ENCODE measurements at regions not wholly inside any gene's neighbourhood (a gene's known extent, or its start where the extent isn't known, plus 50 kb on each side); places are given as distances from the start of the nearest gene placed in this dataset.

GRCh38 chr2:151067658-151068369 lies 193.8 kb downstream of the RBM43 start:
- TF ChIP-seq CTCF (IDR thresholded peaks at IDR 0.05) (no peak), POLR2A (IDR thresholded peaks at IDR 0.05) (no peak)
- Histone ChIP-seq H3K9me3 (no peaks in the 10 kb centered on the region), H3K27me3 (no peaks in the 10 kb centered on the region), H3K4me3 (no peak overlapping the region), H3K4me1 (no peaks in the 10 kb centered on the region), H3K36me3 (no peaks in the 10 kb centered on the region), H3K27ac (no peak overlapping the region)
- no peak for DNase-seq

- no peak for TF ChIP-seq CTCF (IDR thresholded peaks at IDR 0.05)
- TF ChIP-seq POLR2A (IDR thresholded peaks at IDR 0.05): no peak
- H3K4me3 ChIP-seq: no peak overlapping the region
- H3K4me1 ChIP-seq: no peaks in the 10 kb centered on the region
- no peak for DNase-seq
- H3K9me3 ChIP-seq: no peaks in the 10 kb centered on the region
- H3K27ac ChIP-seq: no peak overlapping the region
- no peaks in the 10 kb centered on the region for H3K36me3 ChIP-seq
- H3K27me3 ChIP-seq: no peaks in the 10 kb centered on the region
Observed at GRCh38 chr2:151063271-151063670, 198.4 kb downstream of the RBM43 start.

- no peaks in the 10 kb centered on the region for H3K4me1 ChIP-seq
- H3K36me3 ChIP-seq: no peaks in the 10 kb centered on the region
- no peak overlapping the region for H3K4me3 ChIP-seq
- H3K27me3 ChIP-seq: no peaks in the 10 kb centered on the region
- no peak for DNase-seq
- H3K27ac ChIP-seq: no peak overlapping the region
- TF ChIP-seq CTCF (IDR thresholded peaks at IDR 0.05): no peak
- no peak for TF ChIP-seq POLR2A (IDR thresholded peaks at IDR 0.05)
- no peaks in the 10 kb centered on the region for H3K9me3 ChIP-seq
Observed at GRCh38 chr2:151060287-151060686, 201.4 kb downstream of the RBM43 start.

GRCh38 chr2:151056870-151057269 lies 204.8 kb downstream of the RBM43 start:
- Histone ChIP-seq H3K4me1 (no peaks in the 10 kb centered on the region), H3K9me3 (no peaks in the 10 kb centered on the region), H3K4me3 (no peak overlapping the region), H3K27ac (no peak overlapping the region), H3K27me3 (no peaks in the 10 kb centered on the region), H3K36me3 (no peaks in the 10 kb centered on the region)
- DNase-seq: no peak
- TF ChIP-seq POLR2A (IDR thresholded peaks at IDR 0.05): no peak
- TF ChIP-seq CTCF (IDR thresholded peaks at IDR 0.05): no peak

- TF ChIP-seq CTCF (IDR thresholded peaks at IDR 0.05) (no peak), POLR2A (IDR thresholded peaks at IDR 0.05) (no peak)
- H3K4me3 ChIP-seq: no peak overlapping the region
- no peaks in the 10 kb centered on the region for H3K36me3 ChIP-seq
Observed at GRCh38 chr2:151053661-151053990, 208.0 kb downstream of the RBM43 start.

More at GRCh38 chr2:151053661-151053990, 208.0 kb downstream of the RBM43 start:
- DNase-seq: no peak
- Histone ChIP-seq H3K27ac (no peak overlapping the region), H3K9me3 (no peaks in the 10 kb centered on the region), H3K4me1 (no peaks in the 10 kb centered on the region), H3K27me3 (no peaks in the 10 kb centered on the region)
